GM23338 (cell line): ENCODE measurements at regions not wholly inside any gene's neighbourhood (a gene's known extent, or its start where the extent isn't known, plus 50 kb on each side); places are given as distances from the start of the nearest gene placed in this dataset.

ENCODE experiments used
- ATAC-seq: fragments of 200-7000 bp; cut with Tn5 transposase; 3 replicates; pipeline ENCODE4 v1.9.1; 2020
- DNase-seq: peaks from one replicate; pipeline ENCODE4 v3.0.0-alpha.2; 2015; ENCODE audit warnings: low spot score
- H2AFZ ChIP-seq: fragments of 200-600 bp; sonication (generic); 2 replicates; pipeline ENCODE4 v1.8.0; 2016; ENCODE audit warnings: antibody characterized with exemption, mild to moderate bottlenecking, moderate library complexity
- H3F3A ChIP-seq: fragments of 200-600 bp; sonication (generic); replicated peaks from 2 replicates; pipeline ENCODE4 v1.8.0; 2017; ENCODE audit warnings: antibody characterized with exemption, mixed run types, low read depth
- H3K27ac ChIP-seq: fragments of 200-600 bp; sonication (generic); 2 replicates; pipeline ENCODE4 v1.6.1; 2016; ENCODE audit warnings: low read depth
- H3K27me3 ChIP-seq: fragments of 200-600 bp; sonication (generic); 2 replicates; pipeline ENCODE4 v1.8.0; 2016; ENCODE audit warnings: mild to moderate bottlenecking, mixed run types, moderate library complexity; ENCODE audit not compliant: insufficient read depth
- H3K36me3 ChIP-seq: fragments of 200-600 bp; sonication (generic); 2 replicates; pipeline ENCODE4 v1.8.0; 2016; ENCODE audit warnings: mild to moderate bottlenecking; ENCODE audit not compliant: insufficient read depth
- H3K4me1 ChIP-seq: fragments of 200-600 bp; sonication (generic); 2 replicates; pipeline ENCODE4 v1.8.0; 2016; ENCODE audit warnings: mild to moderate bottlenecking, moderate library complexity; ENCODE audit not compliant: insufficient read depth
- H3K4me2 ChIP-seq: fragments of 200-600 bp; sonication (generic); 2 replicates; pipeline ENCODE4 v1.7.1; 2017; ENCODE audit warnings: mixed run types
- H3K4me3 ChIP-seq: fragments of 200-600 bp; sonication (generic); 2 replicates; pipeline ENCODE4 v1.6.1; 2016; ENCODE audit warnings: mixed run types
- H3K79me2 ChIP-seq: fragments of 200-600 bp; sonication (generic); replicated peaks from 2 replicates; pipeline ENCODE4 v1.8.0; 2017; ENCODE audit warnings: mild to moderate bottlenecking; ENCODE audit not compliant: insufficient read depth
- H3K9me2 ChIP-seq: fragments of 200-600 bp; sonication (generic); 2 replicates; pipeline ENCODE4 v1.8.0; 2017; ENCODE audit not compliant: insufficient read depth
- H4K20me1 ChIP-seq: fragments of 200-600 bp; sonication (generic); replicated peaks from 2 replicates; pipeline ENCODE4 v1.8.0; 2017; ENCODE audit warnings: mild to moderate bottlenecking; ENCODE audit not compliant: insufficient read depth
- H3K27ac Mint-ChIP-seq: 2 replicates; pipeline ENCODE4 v1.8.0; 2020; ENCODE audit warnings: inconsistent platforms, mild to moderate bottlenecking, moderate library complexity, mixed read lengths
- H3K27me3 Mint-ChIP-seq: 3 replicates; pipeline ENCODE4 v1.8.0; 2022; ENCODE audit warnings: low read depth, mild to moderate bottlenecking, moderate library complexity, mixed read lengths, inconsistent platforms; ENCODE audit not compliant: insufficient read depth, poor library complexity
- H3K36me3 Mint-ChIP-seq: 3 replicates; pipeline ENCODE4 v1.8.0; 2021; ENCODE audit warnings: low read depth, mild to moderate bottlenecking, inconsistent platforms, moderate library complexity, mixed read lengths
- H3K4me1 Mint-ChIP-seq: 3 replicates; pipeline ENCODE4 v1.8.0; 2020; ENCODE audit warnings: mild to moderate bottlenecking, inconsistent platforms, mixed read lengths
- H3K4me3 Mint-ChIP-seq: 3 replicates; pipeline ENCODE4 v1.8.0; 2021; ENCODE audit warnings: moderate library complexity, mild to moderate bottlenecking, inconsistent platforms, mixed read lengths
- H3K9me3 Mint-ChIP-seq: 3 replicates; pipeline ENCODE4 v1.8.0; 2020; ENCODE audit warnings: moderate library complexity, mild to moderate bottlenecking, inconsistent platforms, mixed read lengths
- CREB1 ChIP-seq: fragments of 250-450 bp; sonication (Bioruptor Pico); IDR thresholded peaks from 2 replicates; pipeline ENCODE4 v1.5.0; 2020; ENCODE audit warnings: low read depth, mild to moderate bottlenecking, moderate library complexity
- ETS1 ChIP-seq: IDR thresholded peaks from 2 replicates; pipeline ENCODE4 v1.6.1; 2016; ENCODE audit warnings: antibody characterized with exemption
- EZH2 ChIP-seq: fragments of 200-600 bp; sonication (generic); IDR thresholded peaks from one replicate; pipeline ENCODE4 v1.8.0; 2017; ENCODE audit warnings: antibody characterized with exemption, mild to moderate bottlenecking, low read depth; ENCODE audit not compliant: unreplicated experiment
- EZH2phosphoT487 ChIP-seq: fragments of 200-600 bp; sonication (generic); IDR thresholded peaks from one replicate; pipeline ENCODE4 v1.8.1; 2018; ENCODE audit warnings: antibody characterized with exemption; ENCODE audit not compliant: unreplicated experiment
- JUNB ChIP-seq: IDR thresholded peaks from one replicate; pipeline ENCODE4 v1.6.1; 2016; ENCODE audit warnings: antibody characterized with exemption; ENCODE audit not compliant: unreplicated experiment
- NANOG ChIP-seq: IDR thresholded peaks from 2 replicates; pipeline ENCODE4 v1.6.1; 2016; ENCODE audit warnings: antibody characterized with exemption, borderline replicate concordance
- POLR2AphosphoS5 ChIP-seq: IDR thresholded peaks from 2 replicates; pipeline ENCODE4 v1.6.1; 2016; ENCODE audit warnings: antibody characterized with exemption, low read depth
- STAT1 ChIP-seq: IDR thresholded peaks from one replicate; pipeline ENCODE4 v1.6.1; 2016; ENCODE audit warnings: antibody characterized with exemption; ENCODE audit not compliant: unreplicated experiment
- ZNF331 ChIP-seq: fragments of 250-450 bp; sonication (Bioruptor Pico); IDR thresholded peaks from 2 replicates; pipeline ENCODE4 v1.5.0; 2020; ENCODE audit warnings: low read depth, mild to moderate bottlenecking, moderate library complexity
- TF ChIP-seq, protein P1 (sequence below): fragments of 250-450 bp; sonication (Bioruptor Pico); IDR thresholded peaks from 2 replicates; pipeline ENCODE4 v1.5.0; 2020; ENCODE audit warnings: mild to moderate bottlenecking, moderate library complexity
- TF ChIP-seq, protein P2 (sequence below): IDR thresholded peaks from one replicate; pipeline ENCODE4 v1.6.1; 2018; ENCODE audit warnings: antibody characterized with exemption; ENCODE audit not compliant: unreplicated experiment

DNA sequence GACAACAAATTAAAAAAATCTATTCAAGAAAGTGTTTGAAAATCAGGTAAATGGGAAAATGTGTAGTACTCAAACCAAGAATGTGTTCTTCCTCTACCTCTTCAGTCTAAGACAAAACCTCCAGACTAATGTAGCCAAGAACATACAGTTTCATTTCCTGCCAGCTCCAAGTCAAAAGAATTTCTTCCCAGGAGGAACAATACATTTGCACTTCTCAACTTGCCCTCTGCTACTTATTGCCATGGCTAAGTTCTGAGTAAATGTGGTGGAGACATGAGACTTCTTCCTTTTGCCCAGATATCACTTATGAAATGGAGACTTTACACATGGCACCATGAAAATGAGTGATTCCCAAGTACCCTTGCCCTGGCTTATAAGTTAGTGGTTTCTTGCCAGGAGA, 2112.2 kb upstream of the C9orf72 start:
- TF ChIP-seq NANOG (no peak), EZH2 (no peak), ZNF331 (no peak), JUNB (no peak), ETS1 (no peak), EZH2phosphoT487 (no peak), STAT1 (no peak), CREB1 (CRISPR knock-in tag) (no peak), POLR2AphosphoS5 (no peak)
- TF ChIP-seq, protein P1, sequence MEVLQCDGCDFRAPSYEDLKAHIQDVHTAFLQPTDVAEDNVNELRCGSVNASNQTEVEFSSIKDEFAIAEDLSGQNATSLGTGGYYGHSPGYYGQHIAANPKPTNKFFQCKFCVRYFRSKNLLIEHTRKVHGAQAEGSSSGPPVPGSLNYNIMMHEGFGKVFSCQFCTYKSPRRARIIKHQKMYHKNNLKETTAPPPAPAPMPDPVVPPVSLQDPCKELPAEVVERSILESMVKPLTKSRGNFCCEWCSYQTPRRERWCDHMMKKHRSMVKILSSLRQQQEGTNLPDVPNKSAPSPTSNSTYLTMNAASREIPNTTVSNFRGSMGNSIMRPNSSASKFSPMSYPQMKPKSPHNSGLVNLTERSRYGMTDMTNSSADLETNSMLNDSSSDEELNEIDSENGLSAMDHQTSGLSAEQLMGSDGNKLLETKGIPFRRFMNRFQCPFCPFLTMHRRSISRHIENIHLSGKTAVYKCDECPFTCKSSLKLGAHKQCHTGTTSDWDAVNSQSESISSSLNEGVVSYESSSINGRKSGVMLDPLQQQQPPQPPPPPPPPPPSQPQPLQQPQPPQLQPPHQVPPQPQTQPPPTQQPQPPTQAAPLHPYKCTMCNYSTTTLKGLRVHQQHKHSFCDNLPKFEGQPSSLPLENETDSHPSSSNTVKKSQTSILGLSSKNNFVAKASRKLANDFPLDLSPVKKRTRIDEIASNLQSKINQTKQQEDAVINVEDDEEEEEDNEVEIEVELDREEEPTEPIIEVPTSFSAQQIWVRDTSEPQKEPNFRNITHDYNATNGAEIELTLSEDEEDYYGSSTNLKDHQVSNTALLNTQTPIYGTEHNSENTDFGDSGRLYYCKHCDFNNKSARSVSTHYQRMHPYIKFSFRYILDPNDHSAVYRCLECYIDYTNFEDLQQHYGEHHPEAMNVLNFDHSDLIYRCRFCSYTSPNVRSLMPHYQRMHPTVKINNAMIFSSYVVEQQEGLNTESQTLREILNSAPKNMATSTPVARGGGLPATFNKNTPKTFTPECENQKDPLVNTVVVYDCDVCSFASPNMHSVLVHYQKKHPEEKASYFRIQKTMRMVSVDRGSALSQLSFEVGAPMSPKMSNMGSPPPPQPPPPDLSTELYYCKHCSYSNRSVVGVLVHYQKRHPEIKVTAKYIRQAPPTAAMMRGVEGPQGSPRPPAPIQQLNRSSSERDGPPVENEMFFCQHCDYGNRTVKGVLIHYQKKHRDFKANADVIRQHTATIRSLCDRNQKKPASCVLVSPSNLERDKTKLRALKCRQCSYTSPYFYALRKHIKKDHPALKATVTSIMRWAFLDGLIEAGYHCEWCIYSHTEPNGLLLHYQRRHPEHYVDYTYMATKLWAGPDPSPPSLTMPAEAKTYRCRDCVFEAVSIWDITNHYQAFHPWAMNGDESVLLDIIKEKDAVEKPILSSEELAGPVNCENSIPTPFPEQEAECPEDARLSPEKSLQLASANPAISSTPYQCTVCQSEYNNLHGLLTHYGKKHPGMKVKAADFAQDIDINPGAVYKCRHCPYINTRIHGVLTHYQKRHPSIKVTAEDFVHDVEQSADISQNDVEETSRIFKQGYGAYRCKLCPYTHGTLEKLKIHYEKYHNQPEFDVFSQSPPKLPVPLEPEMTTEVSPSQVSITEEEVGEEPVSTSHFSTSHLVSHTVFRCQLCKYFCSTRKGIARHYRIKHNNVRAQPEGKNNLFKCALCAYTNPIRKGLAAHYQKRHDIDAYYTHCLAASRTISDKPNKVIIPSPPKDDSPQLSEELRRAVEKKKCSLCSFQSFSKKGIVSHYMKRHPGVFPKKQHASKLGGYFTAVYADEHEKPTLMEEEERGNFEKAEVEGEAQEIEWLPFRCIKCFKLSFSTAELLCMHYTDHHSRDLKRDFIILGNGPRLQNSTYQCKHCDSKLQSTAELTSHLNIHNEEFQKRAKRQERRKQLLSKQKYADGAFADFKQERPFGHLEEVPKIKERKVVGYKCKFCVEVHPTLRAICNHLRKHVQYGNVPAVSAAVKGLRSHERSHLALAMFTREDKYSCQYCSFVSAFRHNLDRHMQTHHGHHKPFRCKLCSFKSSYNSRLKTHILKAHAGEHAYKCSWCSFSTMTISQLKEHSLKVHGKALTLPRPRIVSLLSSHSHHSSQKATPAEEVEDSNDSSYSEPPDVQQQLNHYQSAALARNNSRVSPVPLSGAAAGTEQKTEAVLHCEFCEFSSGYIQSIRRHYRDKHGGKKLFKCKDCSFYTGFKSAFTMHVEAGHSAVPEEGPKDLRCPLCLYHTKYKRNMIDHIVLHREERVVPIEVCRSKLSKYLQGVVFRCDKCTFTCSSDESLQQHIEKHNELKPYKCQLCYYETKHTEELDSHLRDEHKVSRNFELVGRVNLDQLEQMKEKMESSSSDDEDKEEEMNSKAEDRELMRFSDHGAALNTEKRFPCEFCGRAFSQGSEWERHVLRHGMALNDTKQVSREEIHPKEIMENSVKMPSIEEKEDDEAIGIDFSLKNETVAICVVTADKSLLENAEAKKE (CRISPR knock-in tag), result no peak
- TF ChIP-seq, protein P2, sequence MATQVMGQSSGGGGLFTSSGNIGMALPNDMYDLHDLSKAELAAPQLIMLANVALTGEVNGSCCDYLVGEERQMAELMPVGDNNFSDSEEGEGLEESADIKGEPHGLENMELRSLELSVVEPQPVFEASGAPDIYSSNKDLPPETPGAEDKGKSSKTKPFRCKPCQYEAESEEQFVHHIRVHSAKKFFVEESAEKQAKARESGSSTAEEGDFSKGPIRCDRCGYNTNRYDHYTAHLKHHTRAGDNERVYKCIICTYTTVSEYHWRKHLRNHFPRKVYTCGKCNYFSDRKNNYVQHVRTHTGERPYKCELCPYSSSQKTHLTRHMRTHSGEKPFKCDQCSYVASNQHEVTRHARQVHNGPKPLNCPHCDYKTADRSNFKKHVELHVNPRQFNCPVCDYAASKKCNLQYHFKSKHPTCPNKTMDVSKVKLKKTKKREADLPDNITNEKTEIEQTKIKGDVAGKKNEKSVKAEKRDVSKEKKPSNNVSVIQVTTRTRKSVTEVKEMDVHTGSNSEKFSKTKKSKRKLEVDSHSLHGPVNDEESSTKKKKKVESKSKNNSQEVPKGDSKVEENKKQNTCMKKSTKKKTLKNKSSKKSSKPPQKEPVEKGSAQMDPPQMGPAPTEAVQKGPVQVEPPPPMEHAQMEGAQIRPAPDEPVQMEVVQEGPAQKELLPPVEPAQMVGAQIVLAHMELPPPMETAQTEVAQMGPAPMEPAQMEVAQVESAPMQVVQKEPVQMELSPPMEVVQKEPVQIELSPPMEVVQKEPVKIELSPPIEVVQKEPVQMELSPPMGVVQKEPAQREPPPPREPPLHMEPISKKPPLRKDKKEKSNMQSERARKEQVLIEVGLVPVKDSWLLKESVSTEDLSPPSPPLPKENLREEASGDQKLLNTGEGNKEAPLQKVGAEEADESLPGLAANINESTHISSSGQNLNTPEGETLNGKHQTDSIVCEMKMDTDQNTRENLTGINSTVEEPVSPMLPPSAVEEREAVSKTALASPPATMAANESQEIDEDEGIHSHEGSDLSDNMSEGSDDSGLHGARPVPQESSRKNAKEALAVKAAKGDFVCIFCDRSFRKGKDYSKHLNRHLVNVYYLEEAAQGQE, result no peak
- no peak overlapping the region for H3K4me3 Mint-ChIP-seq
- peak overlapping the region; percentile 43; the same call in 1 of the 2 replicates for H2AFZ ChIP-seq
- no peaks in the 10 kb centered on the region for H3K9me3 Mint-ChIP-seq
- peaks cover 3% of the 10 kb centered on the region; the same call in 1 of the 3 replicates for H3K4me1 Mint-ChIP-seq
- H3K9me2 ChIP-seq, result peaks cover 3% of the 10 kb centered on the region; the same call in 1 of the 2 replicates
- no peak overlapping the region for H3K4me2 ChIP-seq
- H3K4me3 ChIP-seq, result no peak overlapping the region
- no peak overlapping the region for H3K27ac Mint-ChIP-seq
- no peaks in the 10 kb centered on the region for H3K27me3 Mint-ChIP-seq
- H3K36me3 ChIP-seq, result no peaks in the 10 kb centered on the region
- H3K36me3 Mint-ChIP-seq, result no peaks in the 10 kb centered on the region
- H3K4me1 ChIP-seq, result 0 out of 2 replicates have a peak, but pooled peaks cover 3% of the 10 kb centered on the region
- peak; percentile 3 for DNase-seq
- H3F3A ChIP-seq, result no peaks in the 10 kb centered on the region
- H4K20me1 ChIP-seq, result no peaks in the 10 kb centered on the region
- H3K79me2 ChIP-seq, result no peaks in the 10 kb centered on the region
- no peak overlapping the region for H3K27ac ChIP-seq
- ATAC-seq, result no peak
- no peaks in the 10 kb centered on the region for H3K27me3 ChIP-seq
